ENCODE measurements at regions not wholly inside any gene's neighbourhood (a gene's known extent, or its start where the extent isn't known, plus 50 kb on each side); places are given as distances from the start of the nearest gene placed in this dataset.

DNA sequence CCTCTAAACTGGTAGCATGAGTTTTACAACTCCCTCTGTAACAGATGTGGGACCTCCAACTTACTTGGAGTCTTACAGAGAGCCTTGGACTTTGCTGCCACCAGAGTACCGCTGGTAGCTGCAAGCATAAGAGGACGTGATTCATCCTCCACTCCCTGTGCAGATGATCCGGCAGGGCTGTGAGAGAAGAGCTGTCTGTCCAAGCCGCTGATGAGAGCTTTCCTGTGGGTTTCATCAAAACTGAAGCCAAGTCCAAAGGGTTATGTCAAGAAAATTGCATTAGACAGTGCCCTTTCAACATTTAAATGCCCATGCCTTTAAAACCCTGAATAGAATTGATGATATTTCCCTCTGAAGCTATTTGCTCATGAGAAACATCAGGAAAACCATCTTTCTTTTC, 85.8 kb downstream of the LLPH start:
- DNase-seq (ENCODE audit: low read depth): no peak
- no peak for TF ChIP-seq POLR2A (IDR thresholded peaks at IDR 0.05; ENCODE audit: extremely low read depth, insufficient read length)
- TF ChIP-seq MYC (IDR thresholded peaks at IDR 0.05; ENCODE audit: low read depth, low read length): no peak
- no peak for TF ChIP-seq CTCF (IDR thresholded peaks at IDR 0.05; ENCODE audit: low read depth, low read length)
- TF ChIP-seq, protein P1, sequence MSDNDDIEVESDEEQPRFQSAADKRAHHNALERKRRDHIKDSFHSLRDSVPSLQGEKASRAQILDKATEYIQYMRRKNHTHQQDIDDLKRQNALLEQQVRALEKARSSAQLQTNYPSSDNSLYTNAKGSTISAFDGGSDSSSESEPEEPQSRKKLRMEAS (IDR thresholded peaks at IDR 0.05; ENCODE audit: low read depth, low read length): no peak
- H3K4me3 ChIP-seq (ENCODE audit: low read depth, low read length): no peak overlapping the region

DNA sequence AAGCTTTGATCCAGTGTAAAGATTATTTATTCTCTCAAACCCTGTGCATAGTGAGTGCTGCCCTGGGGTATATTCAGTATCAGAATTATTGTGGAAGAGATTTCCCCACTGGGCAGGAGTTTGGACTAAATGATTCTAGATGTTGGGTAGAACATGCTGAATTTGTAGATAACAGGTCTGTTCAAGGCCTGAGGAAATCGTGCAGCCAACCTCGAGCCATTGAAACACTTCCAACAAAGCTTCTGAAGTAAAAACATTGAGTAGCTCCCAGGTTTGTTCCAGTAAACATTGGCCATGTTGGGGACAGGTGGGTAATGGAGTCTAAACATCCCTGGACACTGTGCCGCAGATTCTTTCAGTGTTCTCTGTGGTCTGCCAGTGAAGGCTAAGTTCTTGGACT, 87.5 kb downstream of the LLPH start:
- no peak for DNase-seq (ENCODE audit: low read depth)
- no peak for TF ChIP-seq POLR2A (IDR thresholded peaks at IDR 0.05; ENCODE audit: extremely low read depth, insufficient read length)
- no peak for TF ChIP-seq CTCF (IDR thresholded peaks at IDR 0.05; ENCODE audit: low read depth, low read length)
- no peak for TF ChIP-seq MYC (IDR thresholded peaks at IDR 0.05; ENCODE audit: low read depth, low read length)
- TF ChIP-seq, protein P1 (IDR thresholded peaks at IDR 0.05; ENCODE audit: low read depth, low read length): no peak
- H3K4me3 ChIP-seq (ENCODE audit: low read depth, low read length): no peak overlapping the region

DNA sequence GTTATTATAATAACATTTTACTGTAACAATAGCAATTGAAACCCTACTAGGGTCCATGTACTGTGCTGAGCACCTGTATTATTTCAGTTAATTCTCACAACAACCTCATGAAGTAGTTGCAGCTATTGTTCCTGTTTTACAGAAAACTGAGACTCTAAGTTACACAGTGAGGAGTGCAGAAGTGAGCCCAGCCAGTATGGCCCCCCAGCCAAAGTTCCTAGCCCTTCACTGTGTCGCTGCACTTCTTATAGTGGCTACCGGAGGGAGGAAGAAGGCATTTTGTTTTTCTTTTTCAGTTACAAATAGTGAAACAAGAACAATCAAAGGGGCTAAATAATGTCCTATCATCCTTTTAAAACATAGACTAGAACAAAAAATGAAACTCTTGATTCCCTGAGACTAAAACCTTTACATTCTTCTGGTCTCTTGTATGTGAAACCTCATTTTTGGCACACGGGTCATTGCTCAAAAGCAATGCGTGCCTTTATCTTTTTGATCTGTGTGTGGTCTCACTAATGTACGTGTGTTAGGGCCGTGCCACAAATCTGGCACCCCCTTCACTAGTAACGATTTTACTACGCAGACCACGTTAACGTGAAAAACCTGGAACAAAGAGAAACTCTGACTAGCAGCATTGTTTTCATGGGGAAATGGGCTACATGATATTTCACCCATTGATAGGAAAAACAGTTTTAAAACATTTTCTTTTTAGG, 88.7 kb downstream of the LLPH start:
- DNase-seq (ENCODE audit: low read depth): no peak
- TF ChIP-seq, protein P1 (IDR thresholded peaks at IDR 0.05; ENCODE audit: low read depth, low read length): no peak
- TF ChIP-seq CTCF (IDR thresholded peaks at IDR 0.05; ENCODE audit: low read depth, low read length) (no peak), MYC (IDR thresholded peaks at IDR 0.05; ENCODE audit: low read depth, low read length) (no peak), POLR2A (IDR thresholded peaks at IDR 0.05; ENCODE audit: extremely low read depth, insufficient read length) (no peak)
- no peak overlapping the region for H3K4me3 ChIP-seq (ENCODE audit: low read depth, low read length)

- TF ChIP-seq, protein P1 (IDR thresholded peaks at IDR 0.05; ENCODE audit: low read depth, low read length): no peak
- no peak for TF ChIP-seq POLR2A (IDR thresholded peaks at IDR 0.05; ENCODE audit: extremely low read depth, insufficient read length)
- TF ChIP-seq MYC (IDR thresholded peaks at IDR 0.05; ENCODE audit: low read depth, low read length): no peak
- TF ChIP-seq CTCF (IDR thresholded peaks at IDR 0.05; ENCODE audit: low read depth, low read length): no peak
- no peak for DNase-seq (ENCODE audit: low read depth)
- H3K4me3 ChIP-seq (ENCODE audit: low read depth, low read length): no peak overlapping the region
These were observed 94.2 kb downstream of the LLPH start for GRCh38 chr12:66036317-66036716.

DNA sequence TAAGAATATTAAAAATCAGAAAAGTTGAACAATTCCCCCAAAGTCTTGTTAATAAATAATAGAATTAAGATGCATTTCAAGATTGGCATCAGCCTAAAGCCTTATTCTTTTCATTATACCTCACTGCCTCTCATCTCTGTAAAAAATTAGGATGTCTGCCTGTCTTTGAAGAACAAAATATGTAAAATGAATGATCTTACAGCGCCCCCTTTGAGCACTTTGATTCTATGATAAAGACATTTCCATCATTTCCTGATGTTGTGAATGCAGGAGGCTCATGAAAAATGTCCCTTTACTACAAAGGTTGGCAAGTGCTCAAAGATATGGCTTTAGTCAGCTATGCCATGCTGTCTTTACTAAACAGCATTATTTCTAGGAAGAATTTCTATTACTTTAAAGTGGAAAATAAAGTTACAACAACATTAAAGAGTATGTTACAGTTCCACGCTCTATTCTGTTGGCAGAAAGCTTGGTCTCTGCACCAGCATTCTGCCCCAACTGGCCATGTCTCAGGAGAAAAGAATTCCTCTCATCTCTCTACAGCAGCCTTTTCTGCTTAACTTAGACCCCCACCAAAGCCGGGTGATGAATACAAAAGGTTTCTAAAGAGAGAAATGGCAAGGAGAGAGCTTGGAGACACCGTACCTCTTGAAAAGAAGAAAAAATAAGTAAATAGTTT, 95.1 kb downstream of the LLPH start:
- peak; percentile 69 for DNase-seq (ENCODE audit: low read depth)
- H3K4me3 ChIP-seq (ENCODE audit: low read depth, low read length): no peak overlapping the region
- TF ChIP-seq, protein P1 (IDR thresholded peaks at IDR 0.05; ENCODE audit: low read depth, low read length): no peak
- TF ChIP-seq POLR2A (IDR thresholded peaks at IDR 0.05; ENCODE audit: extremely low read depth, insufficient read length) (no peak), MYC (IDR thresholded peaks at IDR 0.05; ENCODE audit: low read depth, low read length) (no peak), CTCF (IDR thresholded peaks at IDR 0.05; ENCODE audit: low read depth, low read length) (peak; percentile 43)
